ENCODE measurements at regions not wholly inside any gene's neighbourhood (a gene's known extent, or its start where the extent isn't known, plus 50 kb on each side); places are given as distances from the start of the nearest gene placed in this dataset.

DNA sequence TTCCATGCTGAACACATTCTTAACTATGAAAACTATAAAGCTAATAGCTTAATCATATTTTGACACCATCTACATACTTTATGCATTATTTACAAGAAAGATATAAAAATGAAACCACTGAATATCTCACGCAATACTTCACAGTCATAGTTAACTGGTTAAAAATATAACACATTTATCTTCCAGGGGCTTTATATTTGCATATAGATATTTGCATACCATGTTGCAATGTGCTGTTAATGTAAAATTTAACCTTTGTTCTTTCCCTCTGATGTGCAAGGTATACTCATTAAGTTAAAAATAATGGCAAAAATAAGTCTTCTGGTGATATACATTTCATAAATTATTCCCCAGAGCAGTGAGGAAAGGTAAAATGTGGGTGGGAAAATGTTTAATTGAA is 76.9 kb upstream of the MGMT start:
- no peak overlapping the region for H3K4me3 ChIP-seq (ENCODE audit: low read depth, low read length)
- DNase-seq (ENCODE audit: low read depth) = no peak
- no peak for TF ChIP-seq CTCF (IDR thresholded peaks at IDR 0.05; ENCODE audit: insufficient read depth, low read length)

DNA sequence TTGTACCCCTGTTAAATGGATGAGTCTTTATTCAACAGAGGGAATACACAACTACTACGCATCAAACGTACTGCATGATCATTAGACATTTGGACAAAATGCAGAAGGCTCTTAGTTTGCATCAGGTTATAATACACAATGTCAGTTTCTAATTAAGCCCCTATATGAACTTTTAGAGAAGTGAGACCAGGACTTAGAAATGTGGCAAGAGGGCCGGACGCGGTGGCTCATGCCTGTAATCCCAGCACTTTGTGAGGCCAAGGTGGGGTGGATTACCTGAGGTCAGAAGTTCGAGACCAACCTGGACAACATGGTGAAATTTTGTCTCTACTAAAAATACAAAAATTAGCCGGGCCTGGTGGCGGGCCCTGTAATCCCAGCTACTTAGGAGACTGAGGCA is 76.3 kb upstream of the MGMT start:
- no peak overlapping the region for H3K4me3 ChIP-seq (ENCODE audit: low read depth, low read length)
- DNase-seq (ENCODE audit: low read depth) = no peak
- no peak for TF ChIP-seq CTCF (IDR thresholded peaks at IDR 0.05; ENCODE audit: insufficient read depth, low read length)

DNA sequence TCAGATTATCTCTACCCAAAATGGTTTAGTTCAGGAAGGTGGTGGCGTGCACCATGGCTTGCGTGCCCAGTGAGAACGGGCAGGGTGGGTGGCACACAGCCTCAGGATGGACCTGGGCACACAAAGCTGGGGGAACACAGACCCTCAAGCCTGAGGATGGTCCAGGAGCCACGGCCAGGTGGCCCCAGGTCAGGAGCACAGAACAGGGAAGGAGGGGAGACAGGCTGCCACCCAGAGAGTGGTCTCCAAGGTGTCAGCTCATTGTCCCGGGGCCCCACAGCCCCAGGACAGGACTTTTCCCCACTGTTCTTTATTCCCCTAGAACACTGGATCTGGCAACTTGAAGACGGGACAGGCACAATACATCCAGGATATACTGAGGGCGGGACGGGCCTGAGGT is 75.6 kb upstream of the MGMT start:
- TF ChIP-seq CTCF (IDR thresholded peaks at IDR 0.05; ENCODE audit: insufficient read depth, low read length) = no peak
- no peak overlapping the region for H3K4me3 ChIP-seq (ENCODE audit: low read depth, low read length)
- no peak for DNase-seq (ENCODE audit: low read depth)

DNA sequence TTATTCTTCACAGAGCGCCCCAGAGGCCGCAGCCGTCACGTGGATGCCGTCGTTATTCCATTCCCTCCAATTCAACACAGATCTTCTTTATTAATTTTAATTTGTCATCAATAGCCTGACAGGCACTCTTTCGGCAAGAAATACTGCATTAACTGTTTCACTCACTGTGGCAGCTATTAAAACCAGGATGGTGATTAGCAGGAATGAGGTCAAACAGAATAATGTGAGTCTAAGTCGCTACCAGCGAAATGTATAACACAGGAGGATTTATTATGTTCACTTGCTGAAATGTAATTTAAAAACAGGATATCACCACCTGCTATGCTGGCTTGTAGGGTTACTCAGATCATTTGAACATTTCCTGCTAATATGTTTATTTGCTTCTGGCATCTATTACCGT is 74.2 kb upstream of the MGMT start:
- no peak for DNase-seq (ENCODE audit: low read depth)
- TF ChIP-seq CTCF (IDR thresholded peaks at IDR 0.05; ENCODE audit: insufficient read depth, low read length) = no peak
- no peak overlapping the region for H3K4me3 ChIP-seq (ENCODE audit: low read depth, low read length)

GRCh38 chr10:129393812-129394211 is 73.2 kb upstream of the MGMT start:
- H3K4me3 ChIP-seq (ENCODE audit: low read depth, low read length) = no peak overlapping the region
- no peak for TF ChIP-seq CTCF (IDR thresholded peaks at IDR 0.05; ENCODE audit: insufficient read depth, low read length)
- DNase-seq (ENCODE audit: low read depth) = no peak

DNA sequence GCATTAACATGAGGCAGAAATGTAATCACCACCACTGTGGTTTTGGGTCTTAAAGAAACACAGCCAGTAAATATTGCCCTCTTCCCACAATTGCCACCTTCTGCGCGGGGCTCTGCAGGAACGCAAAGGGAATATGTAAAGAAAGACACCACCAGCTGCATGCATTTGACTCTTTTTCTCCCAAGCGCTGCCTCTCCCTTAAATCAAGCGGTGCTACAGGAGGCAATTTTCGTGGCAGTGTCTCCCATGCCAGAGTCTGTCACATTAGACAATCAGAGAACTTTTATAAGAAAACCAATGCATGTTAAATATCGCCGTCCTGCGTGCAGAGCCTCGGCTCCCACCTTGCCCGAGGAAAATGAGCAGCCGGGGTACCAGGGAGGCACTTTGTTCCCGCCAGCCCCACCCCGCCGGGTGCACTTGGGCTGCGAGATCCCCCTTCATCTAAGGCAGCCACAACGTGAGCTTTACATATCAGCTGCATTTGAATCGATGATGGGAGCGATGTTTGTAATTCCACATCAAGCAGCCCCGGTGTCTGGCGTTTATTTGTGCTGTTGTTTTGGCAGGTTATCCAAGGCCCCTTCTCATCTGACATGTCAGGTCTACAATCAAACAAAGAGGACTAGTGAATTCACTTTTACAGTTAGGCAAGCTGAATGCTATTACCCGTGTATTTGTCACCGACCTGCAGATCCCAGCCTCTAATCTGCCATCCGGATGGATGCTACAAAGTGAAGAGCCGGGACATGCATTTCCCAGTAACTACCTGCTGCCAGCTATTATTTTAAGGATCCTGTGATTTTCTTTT is 72.3 kb upstream of the MGMT start:
- no peak for DNase-seq (ENCODE audit: low read depth)
- TF ChIP-seq CTCF (IDR thresholded peaks at IDR 0.05; ENCODE audit: insufficient read depth, low read length) = no peak
- no peak overlapping the region for H3K4me3 ChIP-seq (ENCODE audit: low read depth, low read length)

Data from fibroblast of the aortic adventitia (primary cell).